ENCODE measurements at regions not wholly inside any gene's neighbourhood (a gene's known extent, or its start where the extent isn't known, plus 50 kb on each side); places are given as distances from the start of the nearest gene placed in this dataset.

GRCh38 chr4:162366146-162366545, 202.3 kb upstream of the FSTL5 start:
- TF ChIP-seq CTCF (IDR thresholded peaks at IDR 0.05) (no peak), POLR2A (IDR thresholded peaks at IDR 0.05) (no peak)

Data from uterus (tissue), 2 donors.